ENCODE measurements at regions not wholly inside any gene's neighbourhood (a gene's known extent, or its start where the extent isn't known, plus 50 kb on each side); places are given as distances from the start of the nearest gene placed in this dataset.

- H3K4me1 ChIP-seq (ENCODE audit: insufficient read depth, low read length, poor library complexity, severe bottlenecking): peaks cover 5% of the 10 kb centered on the region
- H3K79me2 ChIP-seq (ENCODE audit: insufficient read depth, low read length): no peaks in the 10 kb centered on the region
- no peaks in the 10 kb centered on the region for H3F3A ChIP-seq (ENCODE audit: low read depth)
- H3K4me3 ChIP-seq (ENCODE audit: low read length, poor library complexity, severe bottlenecking): no peak overlapping the region
- TF ChIP-seq EZH2phosphoT487 (IDR thresholded peaks at IDR 0.05; ENCODE audit: borderline replicate concordance) (no peak), CTCF (conservative IDR thresholded peaks at IDR 0.05; ENCODE audit: low read length) (no peak)
- no peaks in the 10 kb centered on the region for H3K36me3 ChIP-seq (ENCODE audit: insufficient read depth, low read length)
- no peak overlapping the region for H3K9ac ChIP-seq (ENCODE audit: low read depth, low read length, poor library complexity, severe bottlenecking)
- H3K9me3 ChIP-seq (ENCODE audit: insufficient read depth, low read depth, low read length): no peaks in the 10 kb centered on the region
- H2AFZ ChIP-seq (ENCODE audit: low read length): no peak overlapping the region
- H3K9me2 ChIP-seq (replicated peaks; ENCODE audit: low read depth, low read length): no peaks in the 10 kb centered on the region
- no peak overlapping the region for H3K4me2 ChIP-seq (ENCODE audit: low read depth, low read length, poor library complexity, severe bottlenecking)
- H4K20me1 ChIP-seq (ENCODE audit: insufficient read depth, low read length, poor library complexity, severe bottlenecking): no peaks in the 10 kb centered on the region
- no peaks in the 10 kb centered on the region for H3K27me3 ChIP-seq (ENCODE audit: insufficient read depth, low read length, poor library complexity, severe bottlenecking)
These were observed 1103.3 kb upstream of the B3GALT2 start for GRCh38 chr1:194289569-194290266.

- Histone ChIP-seq H3K9ac (ENCODE audit: low read depth, low read length, poor library complexity, severe bottlenecking) (no peak overlapping the region), H4K20me1 (ENCODE audit: insufficient read depth, low read length, poor library complexity, severe bottlenecking) (no peaks in the 10 kb centered on the region), H3K9me3 (ENCODE audit: insufficient read depth, low read depth, low read length) (no peaks in the 10 kb centered on the region), H3K9me2 (replicated peaks; ENCODE audit: low read depth, low read length) (no peaks in the 10 kb centered on the region), H3K27me3 (ENCODE audit: insufficient read depth, low read length, poor library complexity, severe bottlenecking) (no peaks in the 10 kb centered on the region), H3K36me3 (ENCODE audit: insufficient read depth, low read length) (no peaks in the 10 kb centered on the region), H3K79me2 (ENCODE audit: insufficient read depth, low read length) (no peaks in the 10 kb centered on the region), H3K4me1 (ENCODE audit: insufficient read depth, low read length, poor library complexity, severe bottlenecking) (peaks cover 5% of the 10 kb centered on the region), H3F3A (ENCODE audit: low read depth) (no peaks in the 10 kb centered on the region), H2AFZ (ENCODE audit: low read length) (no peak overlapping the region), H3K4me2 (ENCODE audit: low read depth, low read length, poor library complexity, severe bottlenecking) (no peak overlapping the region), H3K4me3 (ENCODE audit: low read length, poor library complexity, severe bottlenecking) (no peak overlapping the region)
- TF ChIP-seq CTCF (conservative IDR thresholded peaks at IDR 0.05; ENCODE audit: low read length): no peak
These were observed 1101.8 kb upstream of the B3GALT2 start for GRCh38 chr1:194288238-194288637.

GRCh38 chr1:194281376-194281775 lies 1095.0 kb upstream of the B3GALT2 start:
- no peak overlapping the region for H3K4me2 ChIP-seq (ENCODE audit: low read depth, low read length, poor library complexity, severe bottlenecking)
- no peak overlapping the region for H2AFZ ChIP-seq (ENCODE audit: low read length)
- H3F3A ChIP-seq (ENCODE audit: low read depth): no peaks in the 10 kb centered on the region
- H3K9me2 ChIP-seq (replicated peaks; ENCODE audit: low read depth, low read length): no peaks in the 10 kb centered on the region
- no peaks in the 10 kb centered on the region for H3K4me1 ChIP-seq (ENCODE audit: insufficient read depth, low read length, poor library complexity, severe bottlenecking)
- no peaks in the 10 kb centered on the region for H3K36me3 ChIP-seq (ENCODE audit: insufficient read depth, low read length)
- H3K9ac ChIP-seq (ENCODE audit: low read depth, low read length, poor library complexity, severe bottlenecking): no peak overlapping the region
- H3K79me2 ChIP-seq (ENCODE audit: insufficient read depth, low read length): no peaks in the 10 kb centered on the region
- TF ChIP-seq CTCF (conservative IDR thresholded peaks at IDR 0.05; ENCODE audit: low read length) (no peak), EZH2phosphoT487 (IDR thresholded peaks at IDR 0.05; ENCODE audit: borderline replicate concordance) (no peak)
- no peaks in the 10 kb centered on the region for H4K20me1 ChIP-seq (ENCODE audit: insufficient read depth, low read length, poor library complexity, severe bottlenecking)
- H3K4me3 ChIP-seq (ENCODE audit: low read length, poor library complexity, severe bottlenecking): no peak overlapping the region
- no peaks in the 10 kb centered on the region for H3K9me3 ChIP-seq (ENCODE audit: insufficient read depth, low read depth, low read length)
- no peaks in the 10 kb centered on the region for H3K27me3 ChIP-seq (ENCODE audit: insufficient read depth, low read length, poor library complexity, severe bottlenecking)

Data from Loucy (cell line).